Posterior vena cava (tissue), 2 donors: ENCODE measurements at regions not wholly inside any gene's neighbourhood (a gene's known extent, or its start where the extent isn't known, plus 50 kb on each side); places are given as distances from the start of the nearest gene placed in this dataset.

Source experiments
- DNase-seq: peaks from one replicate; pipeline ENCODE4 v3.0.0-alpha.2; 2020; ENCODE audit warnings: low spot score
- intact Hi-C, 2 donors: fragments of 100-400 bp; cut with DNase I; formaldehyde crosslinking; loops; one replicate each; pipeline versions ENCODE4 v1.14.1 to v1.14.2; 2022 to 2023
- donor health status: DM: yes; HTN: yes; CAD: no.
- donor health status: DM: yes; HTN: yes; CAD: no.

DNA sequence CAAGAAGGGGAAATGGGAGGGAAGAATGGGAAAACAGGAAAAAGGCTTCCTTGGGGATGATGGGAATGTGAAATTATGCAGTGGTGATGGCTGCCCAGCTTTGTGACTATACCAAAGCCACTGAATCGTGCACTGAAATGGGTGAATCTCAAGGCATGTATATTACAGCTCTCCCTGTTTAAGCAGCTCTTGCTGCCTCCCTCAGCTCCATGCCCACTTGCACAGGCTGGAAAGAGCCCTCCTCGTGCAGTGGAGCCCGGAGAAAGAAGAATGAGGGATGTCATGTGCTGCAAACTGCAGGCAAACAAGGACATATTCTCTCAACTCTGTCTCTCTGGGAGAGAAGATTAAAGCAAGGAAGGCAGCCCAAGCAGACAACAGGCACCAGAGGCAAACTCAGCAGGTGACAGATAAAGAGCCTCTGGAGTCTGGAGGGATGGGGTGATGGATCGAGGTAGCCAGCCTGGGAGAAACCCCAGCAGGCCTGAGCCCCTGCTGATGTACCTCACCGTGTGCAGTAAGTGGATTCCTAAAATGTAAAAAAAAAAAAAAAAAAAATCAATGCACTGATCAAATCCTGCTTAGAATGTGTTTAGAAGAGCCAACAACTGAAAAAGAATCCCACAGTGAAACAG is 62.4 kb upstream of the SLC66A3 start:
- intact Hi-C loops: no loop called here
- DNase-seq: no peak

DNA sequence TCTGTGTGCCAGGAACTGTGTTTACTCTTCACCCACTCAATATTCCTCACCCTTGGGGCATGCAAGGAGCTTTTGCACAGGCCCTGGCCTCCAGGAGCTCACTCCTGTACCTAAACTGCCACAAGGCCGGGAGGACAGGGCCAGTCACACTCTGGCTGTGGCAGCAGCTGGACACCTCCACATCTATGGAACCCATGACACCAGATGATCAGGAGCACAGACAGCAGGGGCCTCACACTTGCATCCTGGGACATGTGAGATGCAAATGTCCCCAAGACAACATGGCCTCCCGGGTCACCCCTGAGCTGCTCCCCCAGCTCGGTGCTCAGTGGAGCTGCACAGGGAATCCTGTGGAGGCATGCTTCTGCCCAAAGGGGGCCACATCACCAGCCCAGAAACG is 61.8 kb upstream of the SLC66A3 start:
- no peak for DNase-seq
- intact Hi-C loops: no loop called here

DNA sequence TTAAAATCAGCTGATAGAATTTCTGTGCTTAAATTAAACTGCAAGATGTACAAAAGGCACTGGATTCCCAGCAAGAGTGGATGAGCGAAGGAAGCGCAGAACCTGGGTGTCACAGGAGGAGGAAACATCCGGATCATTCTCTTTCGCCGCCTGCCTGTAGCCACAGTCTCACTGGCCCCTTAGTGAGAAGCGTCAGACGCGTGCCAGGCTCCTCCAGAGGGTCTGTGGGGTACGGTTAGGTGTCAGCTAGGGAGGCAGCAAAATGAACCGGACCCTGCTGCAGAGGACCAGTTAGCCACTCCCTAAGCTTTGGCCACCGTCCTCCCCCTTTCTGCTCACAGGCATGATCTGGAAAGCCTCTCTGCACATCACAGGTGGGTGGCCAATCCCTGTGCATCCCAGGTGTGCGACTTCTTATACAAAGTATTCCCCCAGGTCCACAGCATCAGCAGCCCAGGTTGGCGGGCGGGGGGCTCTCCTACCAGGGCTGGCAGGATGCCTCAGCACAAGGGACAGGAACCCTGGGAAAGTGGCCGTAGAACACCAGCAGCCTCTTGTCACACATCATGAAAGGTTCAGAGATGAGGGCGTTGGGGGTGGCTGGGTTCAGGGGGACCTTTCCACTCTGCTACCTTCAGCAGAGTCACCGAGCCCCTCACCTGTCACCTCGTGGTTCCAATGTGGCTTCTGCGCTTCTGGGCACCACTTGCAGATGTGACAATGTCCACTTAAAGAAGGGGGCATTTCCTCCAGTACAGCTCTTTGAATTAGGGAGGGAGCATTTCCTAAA is 61.1 kb upstream of the SLC66A3 start:
- DNase-seq: no peak

DNA sequence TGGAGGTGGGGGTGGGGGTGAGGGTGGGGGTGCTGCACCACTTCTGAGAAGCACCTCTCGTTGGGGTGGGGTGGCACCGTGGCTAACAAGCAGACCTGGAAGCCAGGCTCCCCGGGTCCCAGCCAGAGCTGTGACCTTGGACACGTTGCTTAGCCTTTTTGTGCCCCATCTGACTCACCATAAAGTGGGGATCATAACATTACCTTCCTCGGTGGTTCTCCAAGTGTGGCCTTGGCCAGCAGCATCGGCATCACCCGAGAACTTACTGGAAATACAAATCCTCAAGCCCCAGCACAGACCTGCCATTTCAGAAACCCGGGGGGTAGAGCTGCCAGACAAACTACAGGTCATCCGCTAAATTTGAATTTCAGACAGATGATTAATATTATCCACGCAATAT is 58.7 kb upstream of the SLC66A3 start:
- intact Hi-C loops: no loop called here

More for the DNA sequence above, 61.1 kb upstream of the SLC66A3 start:
- intact Hi-C loops: no loop called here

DNA sequence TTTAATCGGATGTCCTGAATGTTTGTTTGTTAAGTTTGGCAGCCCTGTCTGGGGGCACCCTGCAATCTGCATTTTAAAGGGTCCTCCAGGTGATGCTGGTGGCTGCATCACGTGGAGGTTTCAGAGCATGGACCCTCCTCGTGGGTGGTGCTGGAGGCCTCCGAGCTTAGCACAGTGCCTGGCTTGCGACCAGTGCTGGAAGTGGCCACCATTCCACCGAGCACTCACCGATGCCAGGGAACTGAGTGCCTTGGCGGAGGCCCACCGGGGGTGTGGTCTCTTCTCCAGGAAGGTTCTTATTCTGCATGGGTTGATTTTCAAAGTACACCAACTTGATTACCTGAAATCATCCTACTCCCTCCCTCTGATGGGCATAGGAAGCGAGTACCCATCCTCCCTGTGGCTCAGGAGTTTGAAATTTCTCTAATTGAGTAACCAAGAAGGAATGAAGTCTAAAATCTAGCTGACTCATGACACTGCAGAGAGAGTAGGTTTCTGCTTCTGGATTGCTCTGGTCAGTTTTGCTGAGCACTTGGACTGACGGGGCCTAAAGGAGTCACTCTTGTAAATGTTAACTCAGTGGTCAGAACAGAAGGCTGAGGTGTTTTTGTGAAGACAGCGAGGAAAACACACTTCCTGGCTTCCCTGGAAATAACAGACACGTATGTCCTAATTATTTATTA is 58.1 kb upstream of the SLC66A3 start:
- no peak for DNase-seq

More for the DNA sequence above, 58.7 kb upstream of the SLC66A3 start:
- no peak for DNase-seq

DNA sequence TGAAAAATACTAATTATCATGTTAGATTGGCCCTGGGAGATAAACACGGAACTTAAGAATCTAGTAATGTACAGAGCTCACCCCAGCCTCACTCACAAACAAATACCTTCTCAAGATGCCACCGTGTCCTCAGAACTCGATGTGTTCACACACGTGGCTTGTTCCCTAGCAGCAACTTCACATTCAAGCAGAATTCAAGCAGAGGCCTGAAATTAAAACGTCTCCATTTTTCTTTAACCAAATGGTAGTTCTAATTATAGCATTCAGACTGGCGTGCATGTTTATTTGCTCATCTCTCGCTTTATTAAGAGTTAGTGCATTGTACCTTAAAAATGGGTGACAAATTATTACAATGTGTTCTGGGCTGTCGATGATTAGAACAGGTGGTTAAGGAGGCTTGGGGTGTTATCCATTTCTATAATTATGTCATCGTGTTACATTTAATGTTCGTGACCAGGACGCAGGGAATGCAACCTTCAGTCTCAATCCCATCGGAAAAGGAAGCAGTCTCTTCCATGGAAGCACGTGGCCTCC is 57.3 kb upstream of the SLC66A3 start:
- no peak for DNase-seq

More for the DNA sequence above, 58.1 kb upstream of the SLC66A3 start:
- intact Hi-C loops: no loop called here

DNA sequence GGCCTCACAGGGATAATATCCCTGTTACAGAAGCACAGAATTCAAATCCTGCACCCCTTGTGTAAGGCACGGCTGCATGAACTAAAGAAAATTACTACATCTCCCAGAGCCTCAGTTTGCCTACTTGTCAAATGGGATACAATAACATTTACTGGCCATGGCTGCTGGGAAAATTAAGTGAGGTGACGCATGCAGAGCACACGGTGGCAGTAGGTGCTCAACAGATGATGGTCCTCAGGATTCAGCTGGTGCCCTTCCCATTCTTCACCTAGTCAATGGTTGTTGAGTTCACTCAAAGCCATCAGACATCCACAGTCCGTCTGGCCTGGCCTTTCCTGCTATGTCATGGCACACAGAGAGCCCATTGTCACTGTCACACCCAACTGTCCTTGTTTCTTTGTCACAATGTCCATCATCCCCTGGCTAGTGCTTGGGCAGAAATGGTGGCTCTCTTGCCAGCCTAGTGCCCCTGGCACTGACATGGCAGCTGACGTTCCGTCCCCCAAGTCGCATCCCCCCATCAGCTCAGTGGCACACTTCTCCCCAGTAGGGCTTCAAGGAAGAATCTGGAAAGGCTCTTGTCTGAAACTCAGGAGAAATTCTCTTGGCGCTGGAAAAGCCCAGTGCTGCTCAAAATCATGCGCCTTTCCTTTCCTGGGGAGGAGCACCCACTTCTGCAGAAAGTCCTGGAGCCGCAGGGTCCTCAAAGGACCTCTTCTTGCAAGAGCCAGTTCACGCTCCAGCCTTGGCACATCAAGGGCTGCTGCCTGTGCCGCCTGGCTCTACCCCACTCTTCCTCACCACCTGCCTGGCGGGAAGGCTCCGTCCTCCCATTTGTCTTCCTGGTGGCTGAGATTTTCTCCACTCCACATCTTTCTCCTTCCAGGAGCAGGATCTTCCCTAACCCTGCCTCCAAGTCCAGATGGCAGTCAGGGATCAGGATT is 55.9 kb upstream of the SLC66A3 start:
- no peak for DNase-seq
- intact Hi-C loops: no loop called here

More for the DNA sequence above, 57.3 kb upstream of the SLC66A3 start:
- intact Hi-C loops: no loop called here

DNA sequence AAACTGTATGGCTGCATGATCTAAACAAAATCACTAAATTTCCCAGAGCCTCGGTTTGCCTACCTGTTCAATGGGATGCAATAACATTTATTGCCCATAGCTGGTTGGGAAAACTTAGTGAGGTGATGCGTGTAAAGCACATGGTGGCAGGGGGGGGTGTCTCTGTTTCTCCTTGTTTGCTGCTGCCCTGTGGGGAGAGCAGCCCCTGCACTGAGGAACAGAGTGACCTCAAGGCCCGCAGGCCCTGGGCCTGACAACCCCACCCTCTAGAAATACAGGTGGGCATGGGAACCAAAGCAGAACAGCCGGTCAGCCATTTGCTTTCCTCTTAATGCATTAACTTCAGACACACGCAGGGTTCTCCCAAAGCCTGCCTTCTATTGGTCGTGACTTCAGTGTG is 55.1 kb upstream of the SLC66A3 start:
- intact Hi-C loops: no loop called here
- no peak for DNase-seq

DNA sequence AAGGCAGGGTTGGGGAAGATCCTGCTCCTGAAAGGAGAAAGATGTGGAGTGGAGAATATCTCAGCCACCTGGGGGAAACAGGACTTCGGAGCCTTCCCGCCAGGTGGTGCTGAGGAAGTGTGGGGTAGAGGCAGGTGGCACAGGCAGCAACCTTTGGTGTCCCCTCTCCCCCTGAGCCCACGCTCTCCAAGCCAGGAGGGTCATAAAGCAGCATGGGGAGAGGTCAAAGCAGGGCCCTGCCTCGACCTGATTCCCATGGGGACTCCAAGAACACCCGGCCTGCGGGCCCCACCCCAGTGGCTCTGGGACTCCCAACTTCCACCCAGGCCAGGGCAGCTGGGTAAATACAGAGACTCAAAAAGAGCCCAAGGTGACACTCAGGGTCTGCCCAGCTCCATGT is 54.3 kb upstream of the SLC66A3 start:
- no peak for DNase-seq
- intact Hi-C loops: no loop called here

DNA sequence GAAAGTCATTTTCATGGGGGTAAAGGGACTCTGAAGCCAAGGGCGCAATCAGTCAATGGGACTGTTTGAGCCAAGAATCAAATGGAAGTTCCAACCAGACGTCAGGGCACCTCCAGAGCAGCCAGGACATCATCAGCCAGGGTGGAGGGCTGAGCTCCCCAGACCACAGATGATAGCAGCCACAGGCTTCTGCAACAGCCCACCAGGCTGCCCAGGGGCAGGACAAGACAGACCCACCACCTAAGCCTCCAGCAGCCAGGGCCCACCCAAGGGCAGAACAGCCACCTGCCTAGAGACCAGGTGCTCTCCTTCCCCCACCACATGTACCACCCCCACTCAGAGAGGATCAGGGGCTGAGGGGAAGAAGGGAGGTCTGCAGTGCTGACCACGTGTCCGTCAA is 53.8 kb upstream of the SLC66A3 start:
- no peak for DNase-seq
- intact Hi-C loops: no loop called here

DNA sequence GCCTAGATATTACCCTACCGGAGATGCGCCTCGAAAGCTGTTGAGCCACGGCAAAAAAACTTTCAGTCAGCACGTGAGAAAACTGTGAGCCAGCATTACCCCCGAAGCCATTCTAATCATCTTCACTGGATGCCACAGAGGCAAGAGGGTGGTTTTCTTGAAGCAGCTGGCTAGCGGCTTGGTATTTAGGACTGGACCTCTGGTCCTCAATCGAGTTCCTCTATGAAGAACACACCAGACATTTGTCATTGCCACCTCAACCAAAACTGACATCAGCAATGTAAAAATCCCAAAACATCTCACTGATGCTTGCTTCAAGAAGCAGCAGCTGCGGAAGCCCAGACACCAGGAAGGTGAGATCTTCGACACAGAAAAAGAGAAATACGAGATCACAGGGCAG is 52.8 kb upstream of the SLC66A3 start:
- no peak for DNase-seq
- intact Hi-C loops: no loop called here

DNA sequence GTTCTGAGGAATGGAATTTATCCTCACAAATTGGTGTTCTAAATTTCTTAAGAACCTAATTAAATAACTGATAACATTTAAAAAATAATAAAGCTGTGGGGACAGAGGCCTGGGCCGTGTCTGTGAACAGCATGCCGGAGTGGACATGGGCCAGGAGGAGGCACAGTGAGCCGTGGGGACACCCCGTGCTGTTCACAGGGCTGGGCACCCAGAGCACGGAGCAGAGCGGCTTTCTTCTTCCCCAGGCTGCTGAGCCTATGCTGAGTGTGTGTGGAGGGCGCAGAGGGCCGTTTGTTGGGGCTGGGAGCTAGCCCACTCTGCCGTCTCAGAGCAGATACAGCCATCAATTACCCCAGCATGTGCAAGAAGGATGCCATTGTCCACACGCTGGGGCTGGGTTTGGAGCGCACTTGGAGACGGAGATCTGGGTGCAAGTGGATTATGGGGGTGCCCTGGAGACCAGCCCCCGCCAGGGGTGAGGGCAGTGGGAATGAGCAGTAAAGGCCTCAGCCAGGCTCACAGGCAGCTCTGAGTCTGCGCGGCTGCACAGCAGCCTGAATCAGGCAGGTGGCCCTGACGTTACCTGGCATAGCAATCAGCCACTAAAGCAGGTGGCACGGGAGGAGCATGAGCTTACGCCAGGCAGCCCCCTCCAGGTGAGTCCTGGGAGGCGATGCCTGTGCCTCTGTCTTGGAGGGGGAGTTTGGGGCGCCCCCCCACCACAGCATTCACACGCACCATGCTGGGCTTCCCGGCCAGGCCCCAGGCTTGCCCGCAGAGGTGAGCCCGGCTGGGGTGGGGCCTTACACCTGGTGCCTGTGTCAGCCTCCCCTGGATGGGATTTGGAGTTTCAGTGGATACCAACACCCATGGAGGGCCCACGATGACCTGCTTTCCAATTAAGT is 52.1 kb upstream of the SLC66A3 start:
- DNase-seq: no peak

DNA sequence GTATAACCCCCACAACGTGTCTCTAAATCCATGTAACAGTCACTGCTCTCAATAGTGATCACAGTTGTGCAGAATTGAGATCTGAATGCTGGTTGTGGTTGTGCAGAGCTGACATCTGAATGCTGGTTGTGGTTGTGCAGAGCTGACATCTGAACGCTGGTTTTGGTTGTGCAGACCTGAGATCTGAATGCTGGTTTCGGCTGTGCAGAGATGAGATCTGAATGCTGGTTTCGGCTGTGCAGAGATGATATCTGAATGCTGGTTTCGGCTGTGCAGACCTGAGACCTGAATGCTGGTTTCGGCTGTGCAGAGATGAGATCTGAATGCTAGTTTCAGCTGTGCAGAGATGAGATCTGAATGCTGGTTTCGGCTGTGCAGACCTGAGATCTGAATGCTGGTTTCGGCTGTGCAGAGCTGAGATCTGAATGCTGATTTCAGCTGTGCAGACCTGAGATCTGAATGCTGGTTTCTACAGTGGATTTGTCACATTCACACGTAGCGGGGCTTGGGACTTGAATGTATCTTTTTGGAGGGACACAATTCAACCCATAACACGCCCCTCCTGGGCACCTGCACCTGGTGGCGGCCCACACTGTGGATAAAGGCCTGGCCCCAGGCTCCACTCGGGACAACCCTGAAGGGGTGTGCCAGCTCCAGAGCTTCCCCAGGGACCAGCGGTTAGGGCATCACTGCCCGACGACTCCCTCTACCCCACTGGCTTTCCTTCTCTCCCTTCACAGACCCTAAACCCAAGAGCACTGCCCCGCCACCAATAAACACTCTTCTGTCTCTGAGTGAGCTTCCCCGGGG is 51.1 kb upstream of the SLC66A3 start:
- intact Hi-C loops: no loop called here
- no peak for DNase-seq

More for the DNA sequence above, 52.1 kb upstream of the SLC66A3 start:
- intact Hi-C loops: no loop called here

DNA sequence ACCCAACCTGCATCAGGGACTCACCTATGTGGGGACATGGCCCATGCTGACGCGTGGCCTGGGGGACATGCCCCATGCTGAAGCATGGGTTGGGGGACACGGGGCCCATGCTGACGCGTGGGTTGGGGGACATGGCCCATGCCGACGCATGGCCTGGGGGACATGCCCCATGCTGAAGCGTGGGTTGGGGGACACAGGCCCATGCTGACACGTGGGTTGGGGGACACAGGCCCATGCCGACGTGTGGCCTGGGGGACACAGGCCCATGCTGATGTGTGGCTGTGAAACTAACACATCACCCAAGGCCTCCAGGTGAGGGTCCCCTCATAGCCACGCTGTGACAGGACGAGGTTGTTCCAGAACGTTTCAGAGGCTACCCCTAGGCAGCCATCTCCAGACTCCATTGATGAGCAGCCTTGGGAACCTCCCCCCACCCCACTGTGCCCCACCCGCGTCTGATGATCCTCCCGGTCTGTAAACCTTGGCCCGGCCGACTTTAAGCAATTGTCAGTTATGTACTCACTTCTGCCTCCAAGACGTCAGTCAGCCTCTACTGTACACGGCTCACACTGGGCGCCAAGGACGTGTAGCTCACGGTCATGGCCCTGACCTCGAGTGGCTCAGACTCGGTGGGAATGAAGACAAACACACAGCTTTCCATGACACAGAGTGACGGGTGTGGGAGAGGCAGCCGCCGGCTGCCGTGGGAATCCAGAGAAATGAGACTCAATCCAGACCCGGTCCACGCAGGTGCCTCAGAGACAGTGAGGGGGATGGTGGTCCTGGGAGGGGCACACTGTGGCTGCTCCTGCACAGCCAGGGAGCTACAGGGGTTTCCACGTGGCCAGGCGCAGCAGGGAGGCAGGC is 50.2 kb upstream of the SLC66A3 start:
- no peak for DNase-seq
- intact Hi-C loops: no loop called here
